ENCODE measurements at regions not wholly inside any gene's neighbourhood (a gene's known extent, or its start where the extent isn't known, plus 50 kb on each side); places are given as distances from the start of the nearest gene placed in this dataset.

DNA sequence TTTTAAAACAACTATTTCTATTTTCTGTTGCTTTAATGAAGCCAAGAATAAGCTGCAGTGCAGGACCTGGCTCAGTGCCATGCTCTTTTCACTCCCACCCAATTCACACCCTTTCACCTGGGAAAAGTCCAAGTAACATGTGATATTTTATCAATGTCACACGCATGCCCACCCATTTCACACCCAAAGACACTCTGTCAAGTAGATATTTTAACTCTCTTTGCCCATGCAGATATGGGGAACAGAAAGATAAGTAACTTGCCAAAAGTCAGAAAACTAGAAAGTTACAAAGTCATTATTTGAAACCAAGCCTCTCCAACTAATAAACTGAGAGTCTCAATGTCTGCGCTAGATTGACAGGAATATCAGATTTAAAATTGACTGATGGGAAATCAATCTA is 706.7 kb upstream of the PHF14 start:
- no peaks in the 10 kb centered on the region for H3K9me3 ChIP-seq (ENCODE audit: insufficient read depth, low read length)
- H4K20me1 ChIP-seq (ENCODE audit: insufficient read depth, low read length): no peaks in the 10 kb centered on the region
- no peaks in the 10 kb centered on the region for H3K79me2 ChIP-seq (ENCODE audit: low read length)
- H3K4me1 ChIP-seq (ENCODE audit: low read length): peaks cover 13% of the 10 kb centered on the region
- no peak overlapping the region for H3K9ac ChIP-seq (ENCODE audit: low read length)
- no peak overlapping the region for H3K27ac ChIP-seq (ENCODE audit: low read length)
- no peaks in the 10 kb centered on the region for H3K27me3 ChIP-seq (ENCODE audit: low read depth, low read length)
- H2AFZ ChIP-seq (ENCODE audit: low read depth, low read length): no peak overlapping the region
- no peak overlapping the region for H3K4me3 ChIP-seq (ENCODE audit: low read length)
- TF ChIP-seq EZH2phosphoT487 (IDR thresholded peaks at IDR 0.05; ENCODE audit: low read depth): no peak
- no peak for TF ChIP-seq CTCF (IDR thresholded peaks at IDR 0.05; ENCODE audit: low read depth, low read length)
- no peak overlapping the region for H3K4me2 ChIP-seq (ENCODE audit: low read length)
- no peaks in the 10 kb centered on the region for H3K36me3 ChIP-seq (replicated peaks; ENCODE audit: low read depth, low read length)

DNA sequence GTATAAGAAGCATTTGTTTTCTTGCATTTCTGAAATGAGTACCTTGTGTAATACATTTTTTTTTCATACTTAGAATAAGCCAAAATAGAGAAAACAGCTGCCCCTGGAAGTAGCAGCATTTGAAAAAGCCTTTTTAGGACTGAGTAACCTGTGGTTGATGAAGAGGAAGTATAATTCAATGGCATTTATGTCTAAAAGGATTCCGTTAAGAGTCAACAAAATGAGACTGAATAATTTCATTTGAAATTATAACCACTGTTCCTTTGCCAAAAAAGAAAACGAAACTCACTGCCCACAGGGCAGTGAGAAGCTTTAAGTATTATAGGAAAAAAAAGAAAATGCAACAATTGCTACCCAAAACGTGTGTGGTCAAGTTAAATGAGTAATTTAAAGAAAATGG is 705.6 kb upstream of the PHF14 start:
- Histone ChIP-seq H4K20me1 (ENCODE audit: insufficient read depth, low read length) (no peaks in the 10 kb centered on the region), H3K4me3 (ENCODE audit: low read length) (no peak overlapping the region), H3K36me3 (replicated peaks; ENCODE audit: low read depth, low read length) (no peaks in the 10 kb centered on the region), H2AFZ (ENCODE audit: low read depth, low read length) (no peak overlapping the region), H3K27me3 (ENCODE audit: low read depth, low read length) (no peaks in the 10 kb centered on the region), H3K4me2 (ENCODE audit: low read length) (peak overlapping the region; percentile 18; the same call in 1 of the 2 replicates), H3K9me3 (ENCODE audit: insufficient read depth, low read length) (no peaks in the 10 kb centered on the region), H3K4me1 (ENCODE audit: low read length) (peaks cover 13% of the 10 kb centered on the region), H3K9ac (ENCODE audit: low read length) (no peak overlapping the region), H3K27ac (ENCODE audit: low read length) (no peak overlapping the region), H3K79me2 (ENCODE audit: low read length) (no peaks in the 10 kb centered on the region)
- no peak for TF ChIP-seq CTCF (IDR thresholded peaks at IDR 0.05; ENCODE audit: low read depth, low read length)
- TF ChIP-seq EZH2phosphoT487 (IDR thresholded peaks at IDR 0.05; ENCODE audit: low read depth): no peak

- Histone ChIP-seq H3K27me3 (ENCODE audit: low read depth, low read length) (no peaks in the 10 kb centered on the region), H2AFZ (ENCODE audit: low read depth, low read length) (no peak overlapping the region), H3K9me3 (ENCODE audit: insufficient read depth, low read length) (no peaks in the 10 kb centered on the region), H3K36me3 (replicated peaks; ENCODE audit: low read depth, low read length) (no peaks in the 10 kb centered on the region), H3K4me1 (ENCODE audit: low read length) (no peaks in the 10 kb centered on the region), H3K9ac (ENCODE audit: low read length) (no peak overlapping the region), H3K4me2 (ENCODE audit: low read length) (no peak overlapping the region), H3K79me2 (ENCODE audit: low read length) (no peaks in the 10 kb centered on the region), H3K27ac (ENCODE audit: low read length) (no peak overlapping the region), H3K4me3 (ENCODE audit: low read length) (no peak overlapping the region), H4K20me1 (ENCODE audit: insufficient read depth, low read length) (no peaks in the 10 kb centered on the region)
- TF ChIP-seq EZH2phosphoT487 (IDR thresholded peaks at IDR 0.05; ENCODE audit: low read depth) (no peak), CTCF (IDR thresholded peaks at IDR 0.05; ENCODE audit: low read depth, low read length) (no peak)
Measured at GRCh38 chr7:10282909-10283308, 690.8 kb upstream of the PHF14 start.

- Histone ChIP-seq H3K79me2 (ENCODE audit: low read length) (no peaks in the 10 kb centered on the region), H4K20me1 (ENCODE audit: insufficient read depth, low read length) (no peaks in the 10 kb centered on the region), H3K4me3 (ENCODE audit: low read length) (no peak overlapping the region), H3K9me3 (ENCODE audit: insufficient read depth, low read length) (no peaks in the 10 kb centered on the region), H3K27me3 (ENCODE audit: low read depth, low read length) (no peaks in the 10 kb centered on the region), H3K27ac (ENCODE audit: low read length) (no peak overlapping the region), H3K4me1 (ENCODE audit: low read length) (no peaks in the 10 kb centered on the region), H3K4me2 (ENCODE audit: low read length) (no peak overlapping the region), H2AFZ (ENCODE audit: low read depth, low read length) (no peak overlapping the region), H3K9ac (ENCODE audit: low read length) (no peak overlapping the region), H3K36me3 (replicated peaks; ENCODE audit: low read depth, low read length) (no peaks in the 10 kb centered on the region)
- TF ChIP-seq EZH2phosphoT487 (IDR thresholded peaks at IDR 0.05; ENCODE audit: low read depth) (no peak), CTCF (IDR thresholded peaks at IDR 0.05; ENCODE audit: low read depth, low read length) (no peak)
Measured at GRCh38 chr7:10284001-10284400, 689.7 kb upstream of the PHF14 start.

Measured in OCI-LY3 (cell line).